Fibroblast of mammary gland (primary cell): ENCODE measurements at regions not wholly inside any gene's neighbourhood (a gene's known extent, or its start where the extent isn't known, plus 50 kb on each side); places are given as distances from the start of the nearest gene placed in this dataset.

Experiments
- DNase-seq: peaks from one replicate; pipeline ENCODE4 v3.0.0-alpha.2; 2010; ENCODE audit warnings: low read depth
- H3K4me3 ChIP-seq: 2 replicates; pipeline ENCODE4 v1.5.1; 2011; ENCODE audit warnings: low read depth, mild to moderate bottlenecking, low read length, moderate library complexity; ENCODE audit not compliant: control insufficient read depth
- CTCF ChIP-seq: conservative IDR thresholded peaks from 2 replicates; pipeline ENCODE4 v1.5.1; 2011; ENCODE audit warnings: low read depth, low read length, inconsistent platforms; ENCODE audit not compliant: control insufficient read depth, insufficient read depth

DNA sequence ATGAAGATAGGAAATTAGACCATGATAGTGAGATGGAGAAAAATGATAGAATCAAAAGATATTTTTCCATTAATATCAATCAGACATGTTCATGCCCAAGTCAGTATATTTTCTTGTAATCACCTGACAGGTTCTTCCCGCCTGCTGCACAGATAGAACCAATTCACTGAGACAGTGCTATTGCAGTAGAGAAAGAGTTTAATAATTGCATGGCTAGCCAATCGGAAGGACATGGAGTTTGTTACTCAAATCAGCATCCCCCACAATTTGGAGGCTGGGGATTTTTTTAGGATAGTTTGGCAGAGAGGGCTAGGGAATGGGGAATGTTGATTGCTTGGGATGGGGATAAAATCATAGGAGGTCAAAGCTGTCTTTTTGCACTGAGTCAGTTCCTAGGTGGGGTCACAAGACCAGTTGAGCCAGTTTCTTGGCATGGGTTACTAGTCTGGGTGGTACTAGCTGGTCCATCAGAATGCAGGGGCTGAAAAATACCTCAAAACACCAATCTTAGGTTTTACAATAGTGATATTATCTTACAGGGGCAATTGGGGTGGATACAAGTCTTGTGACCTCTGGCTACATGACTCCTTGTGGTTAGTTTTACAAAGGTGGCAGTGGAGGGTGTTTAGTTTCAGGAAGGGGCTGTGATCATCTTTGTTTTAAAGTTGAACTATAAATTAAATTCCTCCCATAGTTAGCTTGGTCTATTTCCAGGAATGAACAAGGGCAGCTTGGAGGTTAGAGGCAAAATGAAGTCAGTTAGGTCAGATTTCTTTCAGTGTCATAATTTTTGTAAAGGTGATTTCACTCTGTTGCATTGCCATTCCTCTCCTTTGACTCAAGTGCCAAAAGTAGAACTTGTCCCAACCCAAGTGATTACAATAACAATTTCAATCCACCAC is 100.3 kb upstream of the PDE5A start:
- TF ChIP-seq CTCF = no peak
- no peak for DNase-seq
- no peak overlapping the region for H3K4me3 ChIP-seq

- no peak for TF ChIP-seq CTCF
- no peak for DNase-seq
- H3K4me3 ChIP-seq = no peak overlapping the region
Measured at GRCh38 chr4:119728185-119728584, 99.6 kb upstream of the PDE5A start.

DNA sequence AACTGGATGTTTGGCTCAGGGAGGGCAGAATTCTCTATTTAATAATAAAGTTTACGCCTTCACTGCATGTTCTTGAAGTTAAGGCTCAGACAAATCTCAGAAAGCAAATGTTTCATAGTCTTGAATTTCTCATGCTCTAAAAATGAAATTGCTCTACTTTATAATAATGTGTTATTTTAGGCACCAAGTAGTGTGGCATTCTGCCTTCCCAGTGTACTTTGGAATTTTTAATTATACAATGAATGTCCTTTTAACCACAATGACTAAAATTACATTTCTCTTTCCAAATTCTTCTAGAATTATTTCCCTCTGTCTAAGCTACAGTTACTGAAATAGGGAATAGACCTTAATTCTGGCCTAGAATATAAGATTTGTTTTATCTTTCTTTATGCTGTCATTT is 97.9 kb upstream of the PDE5A start:
- TF ChIP-seq CTCF = no peak
- DNase-seq = no peak

GRCh38 chr4:119725688-119726330 is 97.2 kb upstream of the PDE5A start:
- H3K4me3 ChIP-seq = no peak overlapping the region
- DNase-seq = no peak
- TF ChIP-seq CTCF = no peak

More for the DNA sequence above, 97.9 kb upstream of the PDE5A start:
- H3K4me3 ChIP-seq = no peak overlapping the region

GRCh38 chr4:119725011-119725410 is 96.4 kb upstream of the PDE5A start:
- no peak for DNase-seq
- TF ChIP-seq CTCF = no peak
- no peak overlapping the region for H3K4me3 ChIP-seq

- TF ChIP-seq CTCF = no peak
- no peak for DNase-seq
- H3K4me3 ChIP-seq = no peak overlapping the region
Measured at GRCh38 chr4:119722670-119723069, 94.1 kb upstream of the PDE5A start.
